Heart right ventricle (tissue), 16 donors: ENCODE measurements at regions not wholly inside any gene's neighbourhood (a gene's known extent, or its start where the extent isn't known, plus 50 kb on each side); places are given as distances from the start of the nearest gene placed in this dataset.
A peak's percentile ranks its signal among the peaks of the same experiment; 100 is the strongest.

Source experiments
- ATAC-seq, 8 donors: fragments of 200-7000 bp; cut with Tn5 transposase; one replicate each; pipeline ENCODE4 v1.9.1; 2020; ENCODE audit warnings: mild to moderate bottlenecking in 8 of 8, moderate library complexity in 8 of 8, moderate number of reproducible peaks in 1 of 8
- DNase-seq, 2 donors: peaks; one replicate each; pipeline ENCODE4 v3.0.0-alpha.2; 2020
- H3K27ac ChIP-seq, 10 donors: fragments of 200-600 bp; sonication (generic) in 2 of 10; one replicate each; pipeline versions ENCODE4 v1.5.0 to v1.8.0; 2020 to 2022; ENCODE audit warnings: mild to moderate bottlenecking in 3 of 10
- H3K27me3 ChIP-seq, 7 donors: fragments of 200-600 bp; one replicate each; pipeline ENCODE4 v1.8.0; 2021 to 2022; ENCODE audit warnings: mild to moderate bottlenecking in 2 of 7
- H3K36me3 ChIP-seq, 9 donors: fragments of 200-600 bp; sonication (generic) in 1 of 9; one replicate each; pipeline versions ENCODE4 v1.5.0 to v1.8.0; 2020 to 2022; ENCODE audit warnings: mild to moderate bottlenecking in 2 of 9
- H3K4me1 ChIP-seq, 9 donors: fragments of 200-600 bp; sonication (generic) in 1 of 9; one replicate each; pipeline versions ENCODE4 v1.5.0 to v1.8.0; 2020 to 2022; ENCODE audit warnings: mild to moderate bottlenecking in 4 of 9
- H3K4me3 ChIP-seq, 10 donors: fragments of 200-600 bp; sonication (generic) in 2 of 10; one replicate each; pipeline versions ENCODE4 v1.5.0 to v1.8.0; 2020 to 2022; ENCODE audit warnings: mild to moderate bottlenecking in 7 of 10, moderate library complexity in 2 of 10
- H3K9me3 ChIP-seq, 11 donors: fragments of 200-600 bp in 10 of 11; sonication (generic) in 2 of 11; one replicate each; pipeline versions ENCODE4 v1.5.0 to v1.8.0; 2013 to 2022; ENCODE audit warnings: mild to moderate bottlenecking in 2 of 11, control low read depth in 1 of 11, moderate library complexity in 1 of 11
- WGBS, 2 donors: extraction: QIAGEN DNeasy Blood & Tissue Kit; methylation state at CpG; one replicate each; pipeline ENCODE4 v1.1.7; 2013; ENCODE audit warnings: inconsistent platforms in 1 of 2; 5-methylcytosine and 5-hydroxymethylcytosine counted together
- intact Hi-C, 10 donors: fragments of 100-400 bp; cut with DNase I; formaldehyde crosslinking; loops; one replicate each; pipeline versions ENCODE4 v1.11.1 to v1.14.2; 2022
- TF ChIP-seq, protein P1 (sequence below), 9 donors: fragments of 200-600 bp; sonication (generic) in 2 of 9; IDR thresholded peaks; one replicate each; pipeline versions ENCODE4 v1.5.0 to v1.8.0; 2021 to 2022; ENCODE audit warnings: antibody characterized with exemption in 9 of 9, mild to moderate bottlenecking in 5 of 9, moderate library complexity in 1 of 9
- donor health status: Arrhythmogenic right ventricular cardiomyopathy.
- donor health status: ischemic (EF 13 %, LVEDD 7.1; RV severe dilation, severe dysfunction).
- donor health status: healthy with polysubstance abuse.
- donor health status: DM: no; HTN: yes; CAD: no.
- donor health status: DM: no; HTN: no; CAD: no.
- donor health status: ischemic (EF 25% LVEDD 6.9; RV normal size, moderate dysfunction).
- donor health status: ischemic (EF 25% LVEDD 5.7; RV mildly dilated, moderate dysfunction).
- donor health status: healthy.
- donor health status: DM: yes; HTN: yes; CAD: no.
- donor health status: Ischemic cardiomyopathy.
- donor health status: ischemic (EF 35%, LVEDD 5.7; RV mildly dilated, moderate dysfunction).
- donor health status: nonischemic (EF 11% LVEDD 7.7; RV severe dilation, severe dysfunction).
- donor health status: DM: yes; HTN: yes; CAD: no.
- donor health status: PGD.
- donor health status: ischemic (EF 29% LVEDD 5.4; RV normal size, mild dysfunction).
- donor health status: nonischemic (EF 23%, LVEDD 6.1; RV moderate dilation, normal function).

DNA sequence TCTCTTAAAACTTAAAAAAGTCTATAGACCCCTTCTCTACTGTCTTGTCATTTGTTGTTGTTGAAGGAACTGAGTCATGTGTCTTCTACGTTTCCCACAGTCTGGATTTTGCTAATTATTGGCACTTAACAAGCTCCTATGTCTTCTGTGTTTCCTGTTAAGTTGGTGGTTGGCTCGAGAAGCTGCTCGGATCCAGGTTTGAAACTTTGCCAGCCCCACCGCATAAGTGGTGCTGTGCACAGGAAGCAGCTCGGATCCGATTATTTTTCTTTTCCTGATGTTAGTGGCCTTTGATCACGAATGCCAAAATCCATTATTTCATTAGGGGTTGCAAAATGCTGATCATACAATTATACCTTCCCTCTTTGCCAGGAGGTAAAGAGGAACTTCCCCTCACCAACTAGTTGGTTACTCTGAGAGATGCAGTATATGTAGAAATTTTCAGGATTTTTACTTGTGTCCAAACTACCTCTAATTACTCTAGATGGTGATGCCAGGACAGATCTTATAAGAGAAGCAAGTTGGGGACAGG lies 186.5 kb downstream of the NSG2 start:
- H3K4me1 ChIP-seq: peaks cover 0 to 16% (median 0%) of the 10 kb centered on the region in 9 donors
- no peaks in the 10 kb centered on the region for H3K9me3 ChIP-seq
- H3K27ac ChIP-seq: peak overlapping the region in 1 of 10 donors; percentile 12
- TF ChIP-seq, protein P1, sequence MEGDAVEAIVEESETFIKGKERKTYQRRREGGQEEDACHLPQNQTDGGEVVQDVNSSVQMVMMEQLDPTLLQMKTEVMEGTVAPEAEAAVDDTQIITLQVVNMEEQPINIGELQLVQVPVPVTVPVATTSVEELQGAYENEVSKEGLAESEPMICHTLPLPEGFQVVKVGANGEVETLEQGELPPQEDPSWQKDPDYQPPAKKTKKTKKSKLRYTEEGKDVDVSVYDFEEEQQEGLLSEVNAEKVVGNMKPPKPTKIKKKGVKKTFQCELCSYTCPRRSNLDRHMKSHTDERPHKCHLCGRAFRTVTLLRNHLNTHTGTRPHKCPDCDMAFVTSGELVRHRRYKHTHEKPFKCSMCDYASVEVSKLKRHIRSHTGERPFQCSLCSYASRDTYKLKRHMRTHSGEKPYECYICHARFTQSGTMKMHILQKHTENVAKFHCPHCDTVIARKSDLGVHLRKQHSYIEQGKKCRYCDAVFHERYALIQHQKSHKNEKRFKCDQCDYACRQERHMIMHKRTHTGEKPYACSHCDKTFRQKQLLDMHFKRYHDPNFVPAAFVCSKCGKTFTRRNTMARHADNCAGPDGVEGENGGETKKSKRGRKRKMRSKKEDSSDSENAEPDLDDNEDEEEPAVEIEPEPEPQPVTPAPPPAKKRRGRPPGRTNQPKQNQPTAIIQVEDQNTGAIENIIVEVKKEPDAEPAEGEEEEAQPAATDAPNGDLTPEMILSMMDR (IDR thresholded peaks at IDR 0.05): no peak
- H3K4me3 ChIP-seq: no peak overlapping the region
- ATAC-seq (peak in 1 of 8 donors; percentile 15), DNase-seq (no peak)
- peaks cover 0 to 12% (median 0%) of the 10 kb centered on the region in 7 donors for H3K27me3 ChIP-seq
- 37 to 38% methylated on average over 7 of the region's 7 CpGs for WGBS, 2 donors
- no peaks in the 10 kb centered on the region for H3K36me3 ChIP-seq
- intact Hi-C loops: no loop called here

DNA sequence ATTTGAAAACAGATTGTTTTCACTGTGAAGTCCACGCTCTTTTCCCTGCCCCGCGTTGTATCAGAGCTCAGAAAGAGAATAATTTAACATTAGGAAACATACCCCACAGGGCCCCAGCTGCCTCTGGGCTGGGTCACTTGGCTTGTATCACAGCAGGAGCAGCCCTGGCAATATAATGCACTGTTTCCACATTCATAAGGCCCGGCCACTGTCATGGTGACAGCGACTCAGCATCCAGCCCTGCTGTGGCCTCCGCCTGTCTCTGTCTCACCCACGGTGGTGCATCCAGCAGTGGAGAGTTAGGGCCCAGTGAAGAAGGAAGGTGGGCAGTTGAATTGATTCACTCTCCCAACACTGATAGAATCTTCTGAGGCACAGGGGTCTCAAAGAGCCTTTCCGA lies 188.9 kb downstream of the NSG2 start:
- Histone ChIP-seq H3K36me3 (no peaks in the 10 kb centered on the region), H3K27me3 (peaks cover 0 to 12% (median 0%) of the 10 kb centered on the region in 7 donors), H3K4me1 (peaks cover 0 to 16% (median 0%) of the 10 kb centered on the region in 9 donors), H3K9me3 (peaks cover 0 to 5% (median 0%) of the 10 kb centered on the region in 11 donors), H3K27ac (no peak overlapping the region), H3K4me3 (no peak overlapping the region)
- WGBS, 2 donors: 73 to 91% methylated on average over 8 of the region's 8 CpGs
- DNase-seq (no peak), ATAC-seq (no peak)
- TF ChIP-seq, protein P1 (IDR thresholded peaks at IDR 0.05): no peak
- intact Hi-C loops: no loop called here

DNA sequence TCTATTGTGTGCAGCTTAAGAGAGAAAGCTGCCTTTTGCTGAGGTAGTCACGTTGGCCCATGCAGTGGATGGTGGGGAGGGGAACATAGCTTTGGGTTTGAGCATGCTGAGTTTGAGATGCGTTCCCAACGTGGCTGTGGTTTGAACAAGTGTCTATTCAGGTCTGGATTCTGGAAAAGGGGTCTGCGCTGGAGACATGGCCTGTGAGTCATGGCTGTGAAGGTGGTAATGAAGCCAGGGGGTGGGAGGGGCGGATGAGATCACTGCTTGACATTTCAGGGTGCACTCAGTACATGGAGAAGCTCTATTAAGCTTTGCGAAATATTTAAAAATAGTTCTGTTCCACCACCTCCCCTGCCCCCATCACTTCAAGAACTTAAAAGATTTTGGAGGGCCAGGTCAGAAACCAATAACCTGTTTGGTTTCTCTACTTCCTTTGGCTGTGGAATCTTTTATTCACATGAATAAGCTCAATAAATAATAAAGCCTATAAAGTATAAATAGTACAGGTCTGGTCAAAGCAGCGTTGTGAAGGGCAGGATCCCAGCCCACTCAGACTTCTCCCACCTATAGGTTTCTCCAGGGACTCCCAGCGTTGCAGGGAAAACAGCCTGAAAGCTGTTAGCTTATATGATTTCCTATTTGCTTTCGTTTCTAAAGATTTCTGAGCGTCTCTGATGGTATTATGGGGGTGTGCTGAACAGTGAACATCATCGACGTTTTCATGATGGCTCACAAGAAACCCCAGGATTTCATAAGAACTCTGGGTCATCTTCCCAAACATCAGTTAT lies 189.9 kb downstream of the NSG2 start:
- no peak overlapping the region for H3K4me3 ChIP-seq
- DNase-seq (no peak), ATAC-seq (no peak)
- TF ChIP-seq, protein P1 (IDR thresholded peaks at IDR 0.05): no peak
- H3K27ac ChIP-seq: no peak overlapping the region
- whole genome bisulfite sequencing, 2 donors: 80% methylated on average over 12 of the region's 12 CpGs
- H3K4me1 ChIP-seq: peaks cover 0 to 12% (median 0%) of the 10 kb centered on the region in 9 donors
- peaks cover 0 to 9% (median 0%) of the 10 kb centered on the region in 11 donors for H3K9me3 ChIP-seq
- intact Hi-C loops: no loop called here
- H3K27me3 ChIP-seq: peaks cover 0 to 12% (median 0%) of the 10 kb centered on the region in 7 donors
- H3K36me3 ChIP-seq: no peaks in the 10 kb centered on the region

DNA sequence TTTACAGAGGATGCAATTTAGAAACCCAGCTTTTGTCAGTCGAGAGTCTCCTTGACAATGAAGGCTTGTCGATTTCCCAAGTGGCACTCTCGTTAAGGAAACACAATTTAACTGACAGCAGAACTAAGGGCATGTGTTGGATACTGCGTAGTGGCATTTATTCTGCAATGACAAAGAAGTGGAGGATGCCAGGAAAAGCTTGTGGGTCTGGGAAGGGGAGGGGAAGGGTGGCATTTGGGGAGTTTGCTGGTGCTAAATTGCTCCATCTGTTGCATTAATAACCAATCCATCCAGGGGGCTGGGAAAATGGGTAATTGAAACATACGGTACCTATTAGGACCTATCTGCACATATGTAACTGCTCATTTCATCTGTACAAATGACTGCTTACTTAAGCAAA lies 190.6 kb downstream of the NSG2 start:
- no peak overlapping the region for H3K27ac ChIP-seq
- H3K9me3 ChIP-seq: peaks cover 0 to 9% (median 0%) of the 10 kb centered on the region in 11 donors
- DNase-seq: no peak
- peaks cover 0 to 12% (median 0%) of the 10 kb centered on the region in 7 donors for H3K27me3 ChIP-seq
- peaks cover 0 to 12% (median 0%) of the 10 kb centered on the region in 9 donors for H3K4me1 ChIP-seq
- TF ChIP-seq, protein P1 (IDR thresholded peaks at IDR 0.05): no peak
- intact Hi-C loops: no loop called here
- no peak for ATAC-seq
- no peak overlapping the region for H3K4me3 ChIP-seq
- no peaks in the 10 kb centered on the region for H3K36me3 ChIP-seq
- 61 to 63% methylated on average over 5 of the region's 5 CpGs for WGBS, 2 donors
